ENCODE measurements at regions not wholly inside any gene's neighbourhood (a gene's known extent, or its start where the extent isn't known, plus 50 kb on each side); places are given as distances from the start of the nearest gene placed in this dataset.
A peak's percentile ranks its signal among the peaks of the same experiment; 100 is the strongest.

GRCh38 chr17:36818134-36818825 is 119.0 kb upstream of the LHX1 start:
- Histone ChIP-seq H3K9me3 (ENCODE audit: control insufficient read depth in 2 of 2, insufficient read depth in 1 of 2, low read depth in 1 of 2, low read length in 1 of 2) (no peaks in the 10 kb centered on the region), H3K4me1 (ENCODE audit: control insufficient read depth in 2 of 2, insufficient read depth in 2 of 2, low read length in 1 of 2) (peaks cover 0 to 2% of the 10 kb centered on the region in 2 donors), H3K27ac (ENCODE audit: low read depth in 2 of 2, low read length in 1 of 2) (no peak overlapping the region), H3K4me3 (ENCODE audit: low read depth in 1 of 2, low read length in 2 of 2) (no peak overlapping the region), H3K36me3 (ENCODE audit: control insufficient read depth in 2 of 2, insufficient read depth in 2 of 2, low read length in 1 of 2) (no peaks in the 10 kb centered on the region), H3K27me3 (ENCODE audit: control insufficient read depth in 1 of 2, insufficient read depth in 2 of 2, low read length in 2 of 2) (peaks cover 0 to 4% of the 10 kb centered on the region in 2 donors)
- 61 to 62% methylated on average over 9 of the region's 9 CpGs for WGBS, 2 donors

- Histone ChIP-seq H3K27me3 (ENCODE audit: control insufficient read depth in 1 of 2, insufficient read depth in 2 of 2, low read length in 2 of 2) (peaks cover 4% of the 10 kb centered on the region in 2 donors), H3K9me3 (ENCODE audit: control insufficient read depth in 2 of 2, insufficient read depth in 1 of 2, low read depth in 1 of 2, low read length in 1 of 2) (no peaks in the 10 kb centered on the region), H3K4me3 (ENCODE audit: low read depth in 1 of 2, low read length in 2 of 2) (no peak overlapping the region), H3K27ac (ENCODE audit: low read depth in 2 of 2, low read length in 1 of 2) (no peak overlapping the region), H3K4me1 (ENCODE audit: control insufficient read depth in 2 of 2, insufficient read depth in 2 of 2, low read length in 1 of 2) (no peaks in the 10 kb centered on the region), H3K36me3 (ENCODE audit: control insufficient read depth in 2 of 2, insufficient read depth in 2 of 2, low read length in 1 of 2) (no peaks in the 10 kb centered on the region)
- WGBS, 2 donors, result 64 to 76% methylated on average over 11 to 12 of the region's 12 CpGs
These were observed 113.2 kb upstream of the LHX1 start for GRCh38 chr17:36823850-36824677.

GRCh38 chr17:36824678-36825101 is 112.6 kb upstream of the LHX1 start:
- peaks cover 4% of the 10 kb centered on the region in 2 donors for H3K27me3 ChIP-seq (ENCODE audit: control insufficient read depth in 1 of 2, insufficient read depth in 2 of 2, low read length in 2 of 2)
- no peaks in the 10 kb centered on the region for H3K9me3 ChIP-seq (ENCODE audit: control insufficient read depth in 2 of 2, insufficient read depth in 1 of 2, low read depth in 1 of 2, low read length in 1 of 2)
- no peak overlapping the region for H3K4me3 ChIP-seq (ENCODE audit: low read depth in 1 of 2, low read length in 2 of 2)
- H3K27ac ChIP-seq (ENCODE audit: low read depth in 2 of 2, low read length in 1 of 2), result peak overlapping the region in 1 of 2 donors; percentile 11
- H3K36me3 ChIP-seq (ENCODE audit: control insufficient read depth in 2 of 2, insufficient read depth in 2 of 2, low read length in 1 of 2), result no peaks in the 10 kb centered on the region
- H3K4me1 ChIP-seq (ENCODE audit: control insufficient read depth in 2 of 2, insufficient read depth in 2 of 2, low read length in 1 of 2), result no peaks in the 10 kb centered on the region
- WGBS, 2 donors, result 59 to 62% methylated on average over 5 of the region's 5 CpGs

- H3K36me3 ChIP-seq (ENCODE audit: control insufficient read depth in 2 of 2, insufficient read depth in 2 of 2, low read length in 1 of 2), result no peaks in the 10 kb centered on the region
- H3K27ac ChIP-seq (ENCODE audit: low read depth in 2 of 2, low read length in 1 of 2), result no peak overlapping the region
- no peak overlapping the region for H3K4me3 ChIP-seq (ENCODE audit: low read depth in 1 of 2, low read length in 2 of 2)
- no peaks in the 10 kb centered on the region for H3K9me3 ChIP-seq (ENCODE audit: control insufficient read depth in 2 of 2, insufficient read depth in 1 of 2, low read depth in 1 of 2, low read length in 1 of 2)
- H3K27me3 ChIP-seq (ENCODE audit: control insufficient read depth in 1 of 2, insufficient read depth in 2 of 2, low read length in 2 of 2), result peaks cover 4% of the 10 kb centered on the region in 2 donors
- no peaks in the 10 kb centered on the region for H3K4me1 ChIP-seq (ENCODE audit: control insufficient read depth in 2 of 2, insufficient read depth in 2 of 2, low read length in 1 of 2)
- WGBS, 2 donors, result 91 to 93% methylated on average over 2 of the region's 2 CpGs
These were observed 112.2 kb upstream of the LHX1 start for GRCh38 chr17:36825113-36825512.

GRCh38 chr17:36825521-36825920 is 111.8 kb upstream of the LHX1 start:
- 59 to 60% methylated on average over 8 of the region's 8 CpGs for WGBS, 2 donors
- H3K36me3 ChIP-seq (ENCODE audit: control insufficient read depth in 2 of 2, insufficient read depth in 2 of 2, low read length in 1 of 2), result no peaks in the 10 kb centered on the region
- no peak overlapping the region for H3K27ac ChIP-seq (ENCODE audit: low read depth in 2 of 2, low read length in 1 of 2)
- peaks cover 4% of the 10 kb centered on the region in 2 donors for H3K27me3 ChIP-seq (ENCODE audit: control insufficient read depth in 1 of 2, insufficient read depth in 2 of 2, low read length in 2 of 2)
- no peaks in the 10 kb centered on the region for H3K9me3 ChIP-seq (ENCODE audit: control insufficient read depth in 2 of 2, insufficient read depth in 1 of 2, low read depth in 1 of 2, low read length in 1 of 2)
- H3K4me1 ChIP-seq (ENCODE audit: control insufficient read depth in 2 of 2, insufficient read depth in 2 of 2, low read length in 1 of 2), result no peaks in the 10 kb centered on the region
- no peak overlapping the region for H3K4me3 ChIP-seq (ENCODE audit: low read depth in 1 of 2, low read length in 2 of 2)

- H3K9me3 ChIP-seq (ENCODE audit: control insufficient read depth in 2 of 2, insufficient read depth in 1 of 2, low read depth in 1 of 2, low read length in 1 of 2), result no peaks in the 10 kb centered on the region
- no peaks in the 10 kb centered on the region for H3K4me1 ChIP-seq (ENCODE audit: control insufficient read depth in 2 of 2, insufficient read depth in 2 of 2, low read length in 1 of 2)
- no peak overlapping the region for H3K4me3 ChIP-seq (ENCODE audit: low read depth in 1 of 2, low read length in 2 of 2)
- WGBS, 2 donors, result 41 to 44% methylated on average over 9 of the region's 9 CpGs
- H3K36me3 ChIP-seq (ENCODE audit: control insufficient read depth in 2 of 2, insufficient read depth in 2 of 2, low read length in 1 of 2), result no peaks in the 10 kb centered on the region
- H3K27ac ChIP-seq (ENCODE audit: low read depth in 2 of 2, low read length in 1 of 2), result no peak overlapping the region
- peaks cover 3 to 4% of the 10 kb centered on the region in 2 donors for H3K27me3 ChIP-seq (ENCODE audit: control insufficient read depth in 1 of 2, insufficient read depth in 2 of 2, low read length in 2 of 2)
These were observed 111.3 kb upstream of the LHX1 start for GRCh38 chr17:36825951-36826350.

GRCh38 chr17:36827081-36827480 is 110.2 kb upstream of the LHX1 start:
- Histone ChIP-seq H3K36me3 (ENCODE audit: control insufficient read depth in 2 of 2, insufficient read depth in 2 of 2, low read length in 1 of 2) (no peaks in the 10 kb centered on the region), H3K27me3 (ENCODE audit: control insufficient read depth in 1 of 2, insufficient read depth in 2 of 2, low read length in 2 of 2) (peaks cover 0 to 4% of the 10 kb centered on the region in 2 donors), H3K4me3 (ENCODE audit: low read depth in 1 of 2, low read length in 2 of 2) (no peak overlapping the region), H3K9me3 (ENCODE audit: control insufficient read depth in 2 of 2, insufficient read depth in 1 of 2, low read depth in 1 of 2, low read length in 1 of 2) (no peaks in the 10 kb centered on the region), H3K4me1 (ENCODE audit: control insufficient read depth in 2 of 2, insufficient read depth in 2 of 2, low read length in 1 of 2) (no peaks in the 10 kb centered on the region), H3K27ac (ENCODE audit: low read depth in 2 of 2, low read length in 1 of 2) (no peak overlapping the region)
- WGBS, 2 donors, result 40 to 41% methylated on average over 10 of the region's 10 CpGs

GRCh38 chr17:36829676-36830075 is 107.6 kb upstream of the LHX1 start:
- no peak overlapping the region for H3K4me3 ChIP-seq (ENCODE audit: low read depth in 1 of 2, low read length in 2 of 2)
- WGBS, 2 donors, result 67 to 69% methylated on average over 5 of the region's 5 CpGs
- H3K27ac ChIP-seq (ENCODE audit: low read depth in 2 of 2, low read length in 1 of 2), result no peak overlapping the region
- H3K9me3 ChIP-seq (ENCODE audit: control insufficient read depth in 2 of 2, insufficient read depth in 1 of 2, low read depth in 1 of 2, low read length in 1 of 2), result no peaks in the 10 kb centered on the region
- no peaks in the 10 kb centered on the region for H3K4me1 ChIP-seq (ENCODE audit: control insufficient read depth in 2 of 2, insufficient read depth in 2 of 2, low read length in 1 of 2)
- no peaks in the 10 kb centered on the region for H3K36me3 ChIP-seq (ENCODE audit: control insufficient read depth in 2 of 2, insufficient read depth in 2 of 2, low read length in 1 of 2)
- peaks cover 0 to 4% of the 10 kb centered on the region in 2 donors for H3K27me3 ChIP-seq (ENCODE audit: control insufficient read depth in 1 of 2, insufficient read depth in 2 of 2, low read length in 2 of 2)

GRCh38 chr17:36833279-36833678 is 104.0 kb upstream of the LHX1 start:
- H3K9me3 ChIP-seq (ENCODE audit: control insufficient read depth in 2 of 2, insufficient read depth in 1 of 2, low read depth in 1 of 2, low read length in 1 of 2), result no peaks in the 10 kb centered on the region
- H3K36me3 ChIP-seq (ENCODE audit: control insufficient read depth in 2 of 2, insufficient read depth in 2 of 2, low read length in 1 of 2), result no peaks in the 10 kb centered on the region
- H3K4me3 ChIP-seq (ENCODE audit: low read depth in 1 of 2, low read length in 2 of 2), result no peak overlapping the region
- H3K4me1 ChIP-seq (ENCODE audit: control insufficient read depth in 2 of 2, insufficient read depth in 2 of 2, low read length in 1 of 2), result no peaks in the 10 kb centered on the region
- WGBS, 2 donors, result 38 to 96% methylated on average over 1 of the region's 1 CpG
- no peak overlapping the region for H3K27ac ChIP-seq (ENCODE audit: low read depth in 2 of 2, low read length in 1 of 2)
- no peaks in the 10 kb centered on the region for H3K27me3 ChIP-seq (ENCODE audit: control insufficient read depth in 1 of 2, insufficient read depth in 2 of 2, low read length in 2 of 2)

Measured in esophagus (tissue), 2 donors.